ENCODE measurements at regions not wholly inside any gene's neighbourhood (a gene's known extent, or its start where the extent isn't known, plus 50 kb on each side); places are given as distances from the start of the nearest gene placed in this dataset.

- H3K79me2 ChIP-seq (replicated peaks; ENCODE audit: insufficient read depth): no peaks in the 10 kb centered on the region
- H3K27ac ChIP-seq (ENCODE audit: low read depth): no peak overlapping the region
- no peak for ATAC-seq
- Mint-ChIP-seq H3K4me3 (no peak overlapping the region), H3K36me3 (ENCODE audit: low read depth) (peaks cover 30% of the 10 kb centered on the region), H3K4me1 (peaks cover 4% of the 10 kb centered on the region; the same call in 1 of the 3 replicates), H3K27me3 (ENCODE audit: insufficient read depth, low read depth, poor library complexity) (peaks cover 2% of the 10 kb centered on the region), H3K9me3 (peaks cover 41% of the 10 kb centered on the region), H3K27ac (no peak overlapping the region)
- no peak for TF ChIP-seq CREB1 (CRISPR knock-in tag; IDR thresholded peaks at IDR 0.05; ENCODE audit: low read depth)
- TF ChIP-seq, protein P1, sequence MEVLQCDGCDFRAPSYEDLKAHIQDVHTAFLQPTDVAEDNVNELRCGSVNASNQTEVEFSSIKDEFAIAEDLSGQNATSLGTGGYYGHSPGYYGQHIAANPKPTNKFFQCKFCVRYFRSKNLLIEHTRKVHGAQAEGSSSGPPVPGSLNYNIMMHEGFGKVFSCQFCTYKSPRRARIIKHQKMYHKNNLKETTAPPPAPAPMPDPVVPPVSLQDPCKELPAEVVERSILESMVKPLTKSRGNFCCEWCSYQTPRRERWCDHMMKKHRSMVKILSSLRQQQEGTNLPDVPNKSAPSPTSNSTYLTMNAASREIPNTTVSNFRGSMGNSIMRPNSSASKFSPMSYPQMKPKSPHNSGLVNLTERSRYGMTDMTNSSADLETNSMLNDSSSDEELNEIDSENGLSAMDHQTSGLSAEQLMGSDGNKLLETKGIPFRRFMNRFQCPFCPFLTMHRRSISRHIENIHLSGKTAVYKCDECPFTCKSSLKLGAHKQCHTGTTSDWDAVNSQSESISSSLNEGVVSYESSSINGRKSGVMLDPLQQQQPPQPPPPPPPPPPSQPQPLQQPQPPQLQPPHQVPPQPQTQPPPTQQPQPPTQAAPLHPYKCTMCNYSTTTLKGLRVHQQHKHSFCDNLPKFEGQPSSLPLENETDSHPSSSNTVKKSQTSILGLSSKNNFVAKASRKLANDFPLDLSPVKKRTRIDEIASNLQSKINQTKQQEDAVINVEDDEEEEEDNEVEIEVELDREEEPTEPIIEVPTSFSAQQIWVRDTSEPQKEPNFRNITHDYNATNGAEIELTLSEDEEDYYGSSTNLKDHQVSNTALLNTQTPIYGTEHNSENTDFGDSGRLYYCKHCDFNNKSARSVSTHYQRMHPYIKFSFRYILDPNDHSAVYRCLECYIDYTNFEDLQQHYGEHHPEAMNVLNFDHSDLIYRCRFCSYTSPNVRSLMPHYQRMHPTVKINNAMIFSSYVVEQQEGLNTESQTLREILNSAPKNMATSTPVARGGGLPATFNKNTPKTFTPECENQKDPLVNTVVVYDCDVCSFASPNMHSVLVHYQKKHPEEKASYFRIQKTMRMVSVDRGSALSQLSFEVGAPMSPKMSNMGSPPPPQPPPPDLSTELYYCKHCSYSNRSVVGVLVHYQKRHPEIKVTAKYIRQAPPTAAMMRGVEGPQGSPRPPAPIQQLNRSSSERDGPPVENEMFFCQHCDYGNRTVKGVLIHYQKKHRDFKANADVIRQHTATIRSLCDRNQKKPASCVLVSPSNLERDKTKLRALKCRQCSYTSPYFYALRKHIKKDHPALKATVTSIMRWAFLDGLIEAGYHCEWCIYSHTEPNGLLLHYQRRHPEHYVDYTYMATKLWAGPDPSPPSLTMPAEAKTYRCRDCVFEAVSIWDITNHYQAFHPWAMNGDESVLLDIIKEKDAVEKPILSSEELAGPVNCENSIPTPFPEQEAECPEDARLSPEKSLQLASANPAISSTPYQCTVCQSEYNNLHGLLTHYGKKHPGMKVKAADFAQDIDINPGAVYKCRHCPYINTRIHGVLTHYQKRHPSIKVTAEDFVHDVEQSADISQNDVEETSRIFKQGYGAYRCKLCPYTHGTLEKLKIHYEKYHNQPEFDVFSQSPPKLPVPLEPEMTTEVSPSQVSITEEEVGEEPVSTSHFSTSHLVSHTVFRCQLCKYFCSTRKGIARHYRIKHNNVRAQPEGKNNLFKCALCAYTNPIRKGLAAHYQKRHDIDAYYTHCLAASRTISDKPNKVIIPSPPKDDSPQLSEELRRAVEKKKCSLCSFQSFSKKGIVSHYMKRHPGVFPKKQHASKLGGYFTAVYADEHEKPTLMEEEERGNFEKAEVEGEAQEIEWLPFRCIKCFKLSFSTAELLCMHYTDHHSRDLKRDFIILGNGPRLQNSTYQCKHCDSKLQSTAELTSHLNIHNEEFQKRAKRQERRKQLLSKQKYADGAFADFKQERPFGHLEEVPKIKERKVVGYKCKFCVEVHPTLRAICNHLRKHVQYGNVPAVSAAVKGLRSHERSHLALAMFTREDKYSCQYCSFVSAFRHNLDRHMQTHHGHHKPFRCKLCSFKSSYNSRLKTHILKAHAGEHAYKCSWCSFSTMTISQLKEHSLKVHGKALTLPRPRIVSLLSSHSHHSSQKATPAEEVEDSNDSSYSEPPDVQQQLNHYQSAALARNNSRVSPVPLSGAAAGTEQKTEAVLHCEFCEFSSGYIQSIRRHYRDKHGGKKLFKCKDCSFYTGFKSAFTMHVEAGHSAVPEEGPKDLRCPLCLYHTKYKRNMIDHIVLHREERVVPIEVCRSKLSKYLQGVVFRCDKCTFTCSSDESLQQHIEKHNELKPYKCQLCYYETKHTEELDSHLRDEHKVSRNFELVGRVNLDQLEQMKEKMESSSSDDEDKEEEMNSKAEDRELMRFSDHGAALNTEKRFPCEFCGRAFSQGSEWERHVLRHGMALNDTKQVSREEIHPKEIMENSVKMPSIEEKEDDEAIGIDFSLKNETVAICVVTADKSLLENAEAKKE (CRISPR knock-in tag; IDR thresholded peaks at IDR 0.05): no peak
- TF ChIP-seq POLR2AphosphoS5 (IDR thresholded peaks at IDR 0.05; ENCODE audit: low read depth): no peak
- TF ChIP-seq STAT1 (IDR thresholded peaks at IDR 0.05; ENCODE audit: unreplicated experiment): no peak
- no peak for TF ChIP-seq ZNF331 (CRISPR knock-in tag; IDR thresholded peaks at IDR 0.05; ENCODE audit: low read depth)
- TF ChIP-seq, protein P2, sequence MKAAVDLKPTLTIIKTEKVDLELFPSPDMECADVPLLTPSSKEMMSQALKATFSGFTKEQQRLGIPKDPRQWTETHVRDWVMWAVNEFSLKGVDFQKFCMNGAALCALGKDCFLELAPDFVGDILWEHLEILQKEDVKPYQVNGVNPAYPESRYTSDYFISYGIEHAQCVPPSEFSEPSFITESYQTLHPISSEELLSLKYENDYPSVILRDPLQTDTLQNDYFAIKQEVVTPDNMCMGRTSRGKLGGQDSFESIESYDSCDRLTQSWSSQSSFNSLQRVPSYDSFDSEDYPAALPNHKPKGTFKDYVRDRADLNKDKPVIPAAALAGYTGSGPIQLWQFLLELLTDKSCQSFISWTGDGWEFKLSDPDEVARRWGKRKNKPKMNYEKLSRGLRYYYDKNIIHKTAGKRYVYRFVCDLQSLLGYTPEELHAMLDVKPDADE (IDR thresholded peaks at IDR 0.05): no peak
- no peak for TF ChIP-seq EZH2 (IDR thresholded peaks at IDR 0.05; ENCODE audit: low read depth, unreplicated experiment)
- TF ChIP-seq ZNF114 (CRISPR knock-in tag; IDR thresholded peaks at IDR 0.05): no peak
- no peak for TF ChIP-seq JUNB (IDR thresholded peaks at IDR 0.05; ENCODE audit: unreplicated experiment)
- H3K4me3 ChIP-seq: no peak overlapping the region
- no peak overlapping the region for H3K4me2 ChIP-seq
- H3F3A ChIP-seq (replicated peaks; ENCODE audit: low read depth): no peaks in the 10 kb centered on the region
- DNase-seq (ENCODE audit: low spot score): no peak
- H3K36me3 ChIP-seq (ENCODE audit: insufficient read depth): no peaks in the 10 kb centered on the region; the same call in 1 of the 2 replicates
- no peaks in the 10 kb centered on the region for H3K9me2 ChIP-seq (ENCODE audit: insufficient read depth)
- H3K4me1 ChIP-seq (ENCODE audit: insufficient read depth): no peaks in the 10 kb centered on the region
- H2AFZ ChIP-seq: no peak overlapping the region
- H3K27me3 ChIP-seq (ENCODE audit: insufficient read depth): no peaks in the 10 kb centered on the region
- H4K20me1 ChIP-seq (replicated peaks; ENCODE audit: insufficient read depth): no peaks in the 10 kb centered on the region
Observed at GRCh38 chr12:92395322-92395721, 249.7 kb upstream of the BTG1 start.

Data from GM23338 (cell line).